ENCODE measurements at regions not wholly inside any gene's neighbourhood (a gene's known extent, or its start where the extent isn't known, plus 50 kb on each side); places are given as distances from the start of the nearest gene placed in this dataset.

DNA sequence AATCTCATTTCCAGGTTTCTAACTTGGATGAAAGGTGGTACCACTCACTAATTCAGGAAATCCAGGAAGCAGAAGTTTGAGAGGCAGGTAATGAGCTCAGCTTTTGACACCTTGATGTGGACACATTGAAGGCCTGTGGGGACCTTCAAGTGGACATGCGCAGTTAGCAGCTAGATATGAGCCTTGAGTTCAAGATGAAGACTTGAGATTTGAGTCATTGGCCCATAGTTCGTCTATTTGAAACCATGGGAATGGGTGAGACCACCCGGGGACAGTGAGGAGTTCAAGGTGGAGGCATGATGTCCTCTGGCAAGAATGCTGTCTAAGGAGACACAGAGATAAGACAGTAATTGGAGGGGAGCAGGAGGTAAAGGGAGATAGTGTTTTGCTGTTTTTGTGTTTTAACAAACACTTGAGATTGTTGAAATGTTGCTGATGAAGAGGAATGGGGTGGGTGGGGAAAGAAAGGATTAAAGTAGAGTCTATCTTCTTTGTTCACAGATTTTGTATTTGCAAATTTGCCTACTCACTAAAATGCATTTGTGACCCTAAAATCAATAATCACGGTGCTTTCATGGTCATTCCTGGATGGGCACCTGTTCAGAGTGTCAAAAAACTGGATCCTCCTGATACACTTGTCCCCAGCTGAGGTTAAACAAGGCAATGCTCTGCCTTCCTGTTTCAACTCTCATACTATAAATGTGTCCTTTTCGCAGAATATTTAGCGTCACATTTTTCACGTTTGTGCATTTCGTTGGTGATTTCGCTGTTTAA lies 69.5 kb upstream of the PLXNC1 start:
- no peak for DNase-seq (ENCODE audit: low read depth)
- H3K4me3 ChIP-seq (ENCODE audit: low read depth, low read length): no peak overlapping the region
- TF ChIP-seq, protein P1, sequence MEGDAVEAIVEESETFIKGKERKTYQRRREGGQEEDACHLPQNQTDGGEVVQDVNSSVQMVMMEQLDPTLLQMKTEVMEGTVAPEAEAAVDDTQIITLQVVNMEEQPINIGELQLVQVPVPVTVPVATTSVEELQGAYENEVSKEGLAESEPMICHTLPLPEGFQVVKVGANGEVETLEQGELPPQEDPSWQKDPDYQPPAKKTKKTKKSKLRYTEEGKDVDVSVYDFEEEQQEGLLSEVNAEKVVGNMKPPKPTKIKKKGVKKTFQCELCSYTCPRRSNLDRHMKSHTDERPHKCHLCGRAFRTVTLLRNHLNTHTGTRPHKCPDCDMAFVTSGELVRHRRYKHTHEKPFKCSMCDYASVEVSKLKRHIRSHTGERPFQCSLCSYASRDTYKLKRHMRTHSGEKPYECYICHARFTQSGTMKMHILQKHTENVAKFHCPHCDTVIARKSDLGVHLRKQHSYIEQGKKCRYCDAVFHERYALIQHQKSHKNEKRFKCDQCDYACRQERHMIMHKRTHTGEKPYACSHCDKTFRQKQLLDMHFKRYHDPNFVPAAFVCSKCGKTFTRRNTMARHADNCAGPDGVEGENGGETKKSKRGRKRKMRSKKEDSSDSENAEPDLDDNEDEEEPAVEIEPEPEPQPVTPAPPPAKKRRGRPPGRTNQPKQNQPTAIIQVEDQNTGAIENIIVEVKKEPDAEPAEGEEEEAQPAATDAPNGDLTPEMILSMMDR (conservative IDR thresholded peaks at IDR 0.05; ENCODE audit: low read depth, low read length): no peak

DNA sequence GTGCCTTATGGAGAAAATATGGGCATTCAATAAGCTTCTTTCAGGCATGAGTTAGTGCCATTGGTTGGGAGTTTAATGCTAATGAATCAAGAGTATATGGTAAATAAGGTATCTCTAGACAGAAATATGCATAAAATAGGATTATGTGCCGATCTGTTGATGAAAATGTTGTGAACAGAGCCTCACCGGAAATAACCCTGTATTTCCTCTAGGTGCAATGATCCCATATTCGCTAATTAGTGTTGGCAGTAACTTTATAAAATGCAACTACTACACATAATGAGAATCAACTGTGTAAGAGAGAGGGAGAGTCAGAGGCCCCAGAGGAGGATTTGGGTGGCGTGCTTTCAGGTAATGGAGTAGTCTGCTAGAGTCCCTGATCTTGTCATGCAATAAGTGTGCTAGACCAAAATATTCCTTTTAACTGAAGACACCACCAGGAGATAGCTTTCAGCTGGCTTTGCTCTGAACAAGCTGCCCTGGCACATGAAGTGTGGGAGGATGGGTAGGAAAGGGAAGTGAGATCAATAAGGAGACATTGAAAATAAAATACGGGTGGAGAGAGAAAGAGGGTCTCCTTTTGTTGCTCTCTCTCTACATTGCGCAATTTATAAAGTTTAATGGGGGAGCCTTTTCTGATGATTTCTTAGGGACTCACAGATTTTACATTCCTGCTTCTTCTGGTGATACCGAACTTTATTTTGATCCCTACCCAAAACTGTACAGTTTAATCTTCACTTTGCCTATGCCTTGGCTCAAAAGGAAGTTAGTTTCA lies 68.6 kb upstream of the PLXNC1 start:
- TF ChIP-seq, protein P1 (conservative IDR thresholded peaks at IDR 0.05; ENCODE audit: low read depth, low read length): no peak
- no peak overlapping the region for H3K4me3 ChIP-seq (ENCODE audit: low read depth, low read length)
- DNase-seq (ENCODE audit: low read depth): no peak

DNA sequence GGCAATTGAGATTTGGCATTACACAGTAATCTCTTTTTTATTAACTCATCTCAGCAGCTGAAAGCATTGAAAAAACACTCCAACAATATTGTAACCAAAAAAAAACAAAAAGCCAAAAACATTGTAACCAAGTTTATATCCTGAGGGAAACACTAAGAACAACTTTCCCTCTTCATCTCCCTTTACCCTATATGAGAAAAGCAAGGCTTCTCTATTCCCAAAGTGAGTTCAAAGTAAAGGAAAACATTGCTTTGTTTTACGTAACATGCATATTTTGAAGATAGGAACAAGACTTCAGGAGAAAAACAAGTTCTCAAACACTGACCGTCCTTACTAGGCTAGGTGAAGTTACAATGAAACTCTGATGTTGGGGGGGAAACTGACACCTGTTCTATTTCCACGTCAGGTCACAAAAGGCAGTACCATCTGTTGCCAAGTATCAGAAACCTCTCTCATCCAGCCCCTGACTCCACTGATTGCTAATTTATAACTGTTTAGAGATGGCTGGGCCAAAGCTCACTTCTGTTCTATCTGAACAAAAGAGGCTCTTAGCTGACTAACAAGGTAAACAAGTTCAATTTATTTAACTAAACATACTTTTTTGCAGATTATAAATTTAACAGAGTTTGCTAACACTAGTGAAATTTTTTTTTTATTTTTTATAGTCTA lies 67.9 kb upstream of the PLXNC1 start:
- DNase-seq (ENCODE audit: low read depth): peak; percentile 19
- TF ChIP-seq, protein P1 (conservative IDR thresholded peaks at IDR 0.05; ENCODE audit: low read depth, low read length): no peak
- H3K4me3 ChIP-seq (ENCODE audit: low read depth, low read length): no peak overlapping the region

DNA sequence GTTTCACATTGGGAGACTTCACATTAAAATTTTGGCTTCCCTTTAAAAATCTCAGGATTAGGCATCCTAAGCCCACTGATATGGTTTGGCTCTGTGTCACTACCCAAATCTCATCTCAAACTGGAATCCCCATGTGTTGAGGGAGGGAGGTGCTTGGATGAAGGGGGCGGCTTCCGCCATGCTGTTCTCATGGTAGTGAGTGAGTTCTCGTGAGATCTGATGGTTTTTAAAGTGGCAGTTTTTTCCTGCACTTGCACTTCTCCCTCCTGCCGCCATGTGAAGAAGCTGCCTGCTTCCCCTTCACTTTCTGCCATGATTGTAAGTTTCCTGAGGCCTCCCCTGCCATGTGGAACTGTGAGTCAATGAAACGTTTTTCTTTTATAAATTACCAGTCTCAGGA lies 65.7 kb upstream of the PLXNC1 start:
- TF ChIP-seq, protein P1 (conservative IDR thresholded peaks at IDR 0.05; ENCODE audit: low read depth, low read length): no peak
- no peak overlapping the region for H3K4me3 ChIP-seq (ENCODE audit: low read depth, low read length)
- DNase-seq (ENCODE audit: low read depth): no peak

DNA sequence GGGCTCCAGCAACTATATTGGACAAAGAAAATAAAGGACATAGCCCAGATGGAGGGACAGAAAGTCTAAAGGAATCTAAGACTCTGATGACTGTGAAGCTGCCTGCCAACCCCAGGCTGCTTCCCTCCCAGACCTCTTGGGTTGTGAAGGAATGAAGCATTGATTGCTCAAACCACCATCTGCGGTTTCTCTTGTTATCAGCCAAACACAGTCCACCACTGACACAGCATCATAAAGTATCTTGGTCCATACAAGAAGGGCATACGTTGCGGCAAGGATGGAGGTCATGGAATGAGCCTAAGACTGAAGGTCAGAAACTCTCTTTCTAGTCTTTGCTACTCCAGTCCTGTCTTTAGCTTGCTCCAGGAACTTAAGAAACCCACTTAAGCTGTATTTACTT lies 58.5 kb upstream of the PLXNC1 start:
- no peak overlapping the region for H3K4me3 ChIP-seq (ENCODE audit: low read depth, low read length)
- peak; percentile 43 for DNase-seq (ENCODE audit: low read depth)
- TF ChIP-seq, protein P1 (conservative IDR thresholded peaks at IDR 0.05; ENCODE audit: low read depth, low read length): no peak

DNA sequence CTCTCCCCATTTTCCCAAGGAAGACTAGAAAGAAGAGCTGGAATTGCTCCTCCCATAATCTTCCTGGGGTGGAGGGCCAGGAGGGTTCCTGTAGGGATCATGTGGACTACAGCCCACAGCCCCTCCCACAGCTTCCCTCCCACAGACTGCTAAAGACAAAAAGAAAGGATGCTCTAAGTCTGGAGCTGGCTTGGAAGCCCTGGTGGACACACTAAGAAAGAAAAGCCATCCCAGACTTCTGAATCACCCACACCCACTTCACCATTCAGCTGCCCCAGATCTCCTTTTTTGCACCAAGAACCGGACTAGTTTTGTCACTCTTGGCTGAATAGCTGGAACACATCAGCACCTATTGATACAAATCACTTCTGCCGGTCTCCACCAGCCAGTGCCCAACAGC lies 56.8 kb upstream of the PLXNC1 start:
- no peak for DNase-seq (ENCODE audit: low read depth)
- H3K4me3 ChIP-seq (ENCODE audit: low read depth, low read length): no peak overlapping the region
- TF ChIP-seq, protein P1 (conservative IDR thresholded peaks at IDR 0.05; ENCODE audit: low read depth, low read length): no peak

Measured in choroid plexus epithelial cell (primary cell).